ENCODE measurements at regions not wholly inside any gene's neighbourhood (a gene's known extent, or its start where the extent isn't known, plus 50 kb on each side); places are given as distances from the start of the nearest gene placed in this dataset.
A peak's percentile ranks its signal among the peaks of the same experiment; 100 is the strongest.

GRCh38 chr1:8244304-8244703 is 73.6 kb upstream of the SLC45A1 start:
- Histone ChIP-seq H3K9ac (ENCODE audit: low read depth, low read length, poor library complexity) (no peak overlapping the region), H2BK5ac (ENCODE audit: low read length) (no peak overlapping the region), H4K8ac (ENCODE audit: low read depth, low read length) (no peak overlapping the region), H3K27me3 (ENCODE audit: control insufficient read depth in 3 of 3, insufficient read depth in 3 of 3, low read depth in 1 of 3, low read length in 3 of 3) (no peaks in the 10 kb centered on the region), H3K18ac (ENCODE audit: low read length) (no peak overlapping the region), H2BK12ac (ENCODE audit: low read length) (no peak overlapping the region), H3K9me3 (replicated peaks in 1 of 2; ENCODE audit: control insufficient read depth in 2 of 2, insufficient read depth in 1 of 2, low read depth in 1 of 2, low read length in 2 of 2) (no peaks in the 10 kb centered on the region), H3K36me3 (replicated peaks in 1 of 2; ENCODE audit: control insufficient read depth in 2 of 2, insufficient read depth in 2 of 2, low read length in 2 of 2) (no peaks in the 10 kb centered on the region), H3K4me1 (ENCODE audit: control insufficient read depth in 2 of 2, insufficient read depth in 1 of 2, low read depth in 1 of 2, low read length in 2 of 2) (peaks cover 1 to 3% of the 10 kb centered on the region in 2 donors), H3K4me3 (ENCODE audit: low read length in 2 of 2) (no peak overlapping the region), H3K27ac (replicated peaks; ENCODE audit: low read length) (no peak overlapping the region), H4K91ac (ENCODE audit: low read depth, low read length, poor library complexity) (no peak overlapping the region), H2AFZ (ENCODE audit: low read length) (no peak overlapping the region), H3K4ac (ENCODE audit: low read length) (no peak overlapping the region), H3K14ac (ENCODE audit: low read length) (no peak overlapping the region), H3K4me2 (ENCODE audit: insufficient read depth, low read length, poor library complexity, severe bottlenecking) (no peak overlapping the region), H2BK120ac (ENCODE audit: low read depth, low read length) (no peak overlapping the region), H2AK5ac (ENCODE audit: low read depth, low read length) (no peak overlapping the region), H3K79me1 (ENCODE audit: low read depth, low read length) (no peaks in the 10 kb centered on the region), H2BK15ac (ENCODE audit: low read length) (no peak overlapping the region), H3K23ac (ENCODE audit: low read depth, low read length, poor library complexity) (no peak overlapping the region)
- no peak for DNase-seq (ENCODE audit: low spot score)
- WGBS, 2 donors (ENCODE audit: extremely low coverage in 2 of 2, insufficient read length in 2 of 2, insufficient replicate concordance in 1 of 2) = no CpG with 5 or more reads among the region's 4 CpGs

DNA sequence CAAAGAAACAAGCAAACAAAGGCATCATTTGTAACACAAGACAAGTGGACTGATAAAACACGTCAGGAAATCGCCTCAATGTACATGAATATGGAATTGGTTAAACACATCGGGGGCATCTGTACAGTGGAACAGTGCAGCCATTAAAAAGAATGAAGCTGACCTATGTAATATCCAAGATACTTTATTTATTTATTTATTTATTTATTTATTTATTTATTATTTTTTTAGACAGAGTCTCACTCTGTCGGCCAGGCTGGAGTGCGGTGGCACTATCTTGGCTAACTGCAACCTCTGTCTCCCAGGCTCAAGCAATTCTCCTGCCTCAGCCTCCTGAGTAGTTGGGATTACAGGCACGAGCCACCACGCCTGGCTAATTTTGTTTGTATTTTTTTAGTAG is 75.4 kb upstream of the SLC45A1 start:
- Histone ChIP-seq H3K23ac (ENCODE audit: low read depth, low read length, poor library complexity) (no peak overlapping the region), H3K18ac (ENCODE audit: low read length) (no peak overlapping the region), H3K79me1 (ENCODE audit: low read depth, low read length) (no peaks in the 10 kb centered on the region), H3K9ac (ENCODE audit: low read depth, low read length, poor library complexity) (no peak overlapping the region), H3K4me1 (ENCODE audit: control insufficient read depth in 2 of 2, insufficient read depth in 1 of 2, low read depth in 1 of 2, low read length in 2 of 2) (peaks cover 1 to 17% of the 10 kb centered on the region in 2 donors), H2BK15ac (ENCODE audit: low read length) (no peak overlapping the region), H2AFZ (ENCODE audit: low read length) (no peak overlapping the region), H4K91ac (ENCODE audit: low read depth, low read length, poor library complexity) (no peak overlapping the region), H2BK12ac (ENCODE audit: low read length) (no peak overlapping the region), H3K14ac (ENCODE audit: low read length) (no peak overlapping the region), H3K4ac (ENCODE audit: low read length) (no peak overlapping the region), H3K27ac (replicated peaks; ENCODE audit: low read length) (no peak overlapping the region), H3K36me3 (replicated peaks in 1 of 2; ENCODE audit: control insufficient read depth in 2 of 2, insufficient read depth in 2 of 2, low read length in 2 of 2) (no peaks in the 10 kb centered on the region), H2BK120ac (ENCODE audit: low read depth, low read length) (no peak overlapping the region), H3K9me3 (replicated peaks in 1 of 2; ENCODE audit: control insufficient read depth in 2 of 2, insufficient read depth in 1 of 2, low read depth in 1 of 2, low read length in 2 of 2) (no peaks in the 10 kb centered on the region), H3K27me3 (ENCODE audit: control insufficient read depth in 3 of 3, insufficient read depth in 3 of 3, low read depth in 1 of 3, low read length in 3 of 3) (no peaks in the 10 kb centered on the region), H3K4me3 (ENCODE audit: low read length in 2 of 2) (no peak overlapping the region), H3K4me2 (ENCODE audit: insufficient read depth, low read length, poor library complexity, severe bottlenecking) (no peak overlapping the region), H4K8ac (ENCODE audit: low read depth, low read length) (no peak overlapping the region), H2BK5ac (ENCODE audit: low read length) (no peak overlapping the region), H2AK5ac (ENCODE audit: low read depth, low read length) (no peak overlapping the region)
- no peak for DNase-seq (ENCODE audit: low spot score)
- WGBS, 2 donors (ENCODE audit: extremely low coverage in 2 of 2, insufficient read length in 2 of 2, insufficient replicate concordance in 1 of 2) = no CpG with 5 or more reads among the region's 7 CpGs

- no peak for DNase-seq (ENCODE audit: low spot score)
- H3K4me2 ChIP-seq (ENCODE audit: insufficient read depth, low read length, poor library complexity, severe bottlenecking) = no peak overlapping the region
- H2BK15ac ChIP-seq (ENCODE audit: low read length) = no peak overlapping the region
- no peak overlapping the region for H3K23ac ChIP-seq (ENCODE audit: low read depth, low read length, poor library complexity)
- H3K4me1 ChIP-seq (ENCODE audit: control insufficient read depth in 2 of 2, insufficient read depth in 1 of 2, low read depth in 1 of 2, low read length in 2 of 2) = peaks cover 1 to 17% of the 10 kb centered on the region in 2 donors
- H2BK120ac ChIP-seq (ENCODE audit: low read depth, low read length) = no peak overlapping the region
- H2AK5ac ChIP-seq (ENCODE audit: low read depth, low read length) = no peak overlapping the region
- H3K14ac ChIP-seq (ENCODE audit: low read length) = no peak overlapping the region
- H3K18ac ChIP-seq (ENCODE audit: low read length) = peak overlapping the region; percentile 68
- H3K4me3 ChIP-seq (ENCODE audit: low read length in 2 of 2) = no peak overlapping the region
- H3K9me3 ChIP-seq (replicated peaks in 1 of 2; ENCODE audit: control insufficient read depth in 2 of 2, insufficient read depth in 1 of 2, low read depth in 1 of 2, low read length in 2 of 2) = no peaks in the 10 kb centered on the region
- H3K27ac ChIP-seq (replicated peaks; ENCODE audit: low read length) = no peak overlapping the region
- H2BK12ac ChIP-seq (ENCODE audit: low read length) = no peak overlapping the region
- H3K36me3 ChIP-seq (replicated peaks in 1 of 2; ENCODE audit: control insufficient read depth in 2 of 2, insufficient read depth in 2 of 2, low read length in 2 of 2) = no peaks in the 10 kb centered on the region
- H3K79me1 ChIP-seq (ENCODE audit: low read depth, low read length) = no peaks in the 10 kb centered on the region
- H4K91ac ChIP-seq (ENCODE audit: low read depth, low read length, poor library complexity) = no peak overlapping the region
- no peaks in the 10 kb centered on the region for H3K27me3 ChIP-seq (ENCODE audit: control insufficient read depth in 3 of 3, insufficient read depth in 3 of 3, low read depth in 1 of 3, low read length in 3 of 3)
- WGBS, 2 donors (ENCODE audit: extremely low coverage in 2 of 2, insufficient read length in 2 of 2, insufficient replicate concordance in 1 of 2) = no CpG with 5 or more reads among the region's 14 CpGs
- no peak overlapping the region for H3K4ac ChIP-seq (ENCODE audit: low read length)
- H4K8ac ChIP-seq (ENCODE audit: low read depth, low read length) = no peak overlapping the region
- peak overlapping the region; percentile 0 for H2BK5ac ChIP-seq (ENCODE audit: low read length)
- H3K9ac ChIP-seq (ENCODE audit: low read depth, low read length, poor library complexity) = no peak overlapping the region
- H2AFZ ChIP-seq (ENCODE audit: low read length) = no peak overlapping the region
These were observed 76.4 kb upstream of the SLC45A1 start for GRCh38 chr1:8241417-8242014.

GRCh38 chr1:8239306-8240023 is 78.4 kb upstream of the SLC45A1 start:
- Histone ChIP-seq H4K8ac (ENCODE audit: low read depth, low read length) (no peak overlapping the region), H2BK5ac (ENCODE audit: low read length) (peak overlapping the region; percentile 49), H3K4me2 (ENCODE audit: insufficient read depth, low read length, poor library complexity, severe bottlenecking) (no peak overlapping the region), H3K27ac (replicated peaks; ENCODE audit: low read length) (peak overlapping the region; percentile 72), H3K27me3 (ENCODE audit: control insufficient read depth in 3 of 3, insufficient read depth in 3 of 3, low read depth in 1 of 3, low read length in 3 of 3) (no peaks in the 10 kb centered on the region), H3K36me3 (replicated peaks in 1 of 2; ENCODE audit: control insufficient read depth in 2 of 2, insufficient read depth in 2 of 2, low read length in 2 of 2) (no peaks in the 10 kb centered on the region), H3K23ac (ENCODE audit: low read depth, low read length, poor library complexity) (no peak overlapping the region), H3K14ac (ENCODE audit: low read length) (no peak overlapping the region), H3K18ac (ENCODE audit: low read length) (peak overlapping the region; percentile 79), H2AFZ (ENCODE audit: low read length) (no peak overlapping the region), H3K4me1 (ENCODE audit: control insufficient read depth in 2 of 2, insufficient read depth in 1 of 2, low read depth in 1 of 2, low read length in 2 of 2) (peaks cover 1 to 17% of the 10 kb centered on the region in 2 donors), H4K91ac (ENCODE audit: low read depth, low read length, poor library complexity) (no peak overlapping the region), H2BK12ac (ENCODE audit: low read length) (no peak overlapping the region), H3K4ac (ENCODE audit: low read length) (no peak overlapping the region), H2BK15ac (ENCODE audit: low read length) (no peak overlapping the region), H2BK120ac (ENCODE audit: low read depth, low read length) (no peak overlapping the region), H3K4me3 (ENCODE audit: low read length in 2 of 2) (no peak overlapping the region), H3K9ac (ENCODE audit: low read depth, low read length, poor library complexity) (no peak overlapping the region), H2AK5ac (ENCODE audit: low read depth, low read length) (no peak overlapping the region), H3K9me3 (replicated peaks in 1 of 2; ENCODE audit: control insufficient read depth in 2 of 2, insufficient read depth in 1 of 2, low read depth in 1 of 2, low read length in 2 of 2) (no peaks in the 10 kb centered on the region), H3K79me1 (ENCODE audit: low read depth, low read length) (no peaks in the 10 kb centered on the region)
- no CpG with 5 or more reads among the region's 14 CpGs for WGBS, 2 donors (ENCODE audit: extremely low coverage in 2 of 2, insufficient read length in 2 of 2, insufficient replicate concordance in 1 of 2)
- DNase-seq (ENCODE audit: low spot score) = peak; percentile 71

Data from neuronal stem cell (in vitro differentiated cells).